ENCODE measurements at regions not wholly inside any gene's neighbourhood (a gene's known extent, or its start where the extent isn't known, plus 50 kb on each side); places are given as distances from the start of the nearest gene placed in this dataset.
"Not testable (repeated sequence)": the region's sequence is repeated elsewhere in the genome, so short reads cannot be mapped to it uniquely, and the experiment has no call there.

DNA sequence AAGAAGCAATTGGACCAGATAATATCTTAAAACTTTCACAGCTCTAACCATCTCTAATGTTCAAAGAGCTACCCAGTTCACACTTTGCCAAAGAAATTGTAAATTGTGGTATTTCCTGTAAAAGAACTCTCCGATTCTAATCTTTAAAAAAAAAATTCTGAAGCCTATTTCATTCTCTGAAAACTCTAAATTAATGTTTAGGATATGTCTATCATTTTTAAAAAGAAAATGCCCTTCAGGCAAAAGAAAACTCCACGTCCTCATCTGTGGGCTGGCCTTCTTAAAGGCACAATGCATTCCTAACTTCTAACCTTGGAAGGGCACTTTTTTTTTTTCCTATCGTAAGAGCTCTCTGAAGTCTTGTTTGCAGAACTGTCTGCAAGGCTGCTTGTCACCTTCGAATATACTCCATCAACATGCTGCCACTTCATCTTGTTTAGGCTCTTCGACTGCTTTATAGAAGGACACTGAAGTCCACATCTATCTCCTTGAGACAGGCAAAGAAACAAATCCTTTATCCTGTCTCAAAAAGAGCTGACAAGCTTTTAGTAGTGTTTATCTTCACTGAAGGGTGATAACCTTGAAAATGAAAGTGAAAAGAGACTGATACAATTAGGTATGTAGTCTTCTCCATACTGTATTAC is 124.3 kb upstream of the SLC39A10 start:
- TF ChIP-seq, protein P1, sequence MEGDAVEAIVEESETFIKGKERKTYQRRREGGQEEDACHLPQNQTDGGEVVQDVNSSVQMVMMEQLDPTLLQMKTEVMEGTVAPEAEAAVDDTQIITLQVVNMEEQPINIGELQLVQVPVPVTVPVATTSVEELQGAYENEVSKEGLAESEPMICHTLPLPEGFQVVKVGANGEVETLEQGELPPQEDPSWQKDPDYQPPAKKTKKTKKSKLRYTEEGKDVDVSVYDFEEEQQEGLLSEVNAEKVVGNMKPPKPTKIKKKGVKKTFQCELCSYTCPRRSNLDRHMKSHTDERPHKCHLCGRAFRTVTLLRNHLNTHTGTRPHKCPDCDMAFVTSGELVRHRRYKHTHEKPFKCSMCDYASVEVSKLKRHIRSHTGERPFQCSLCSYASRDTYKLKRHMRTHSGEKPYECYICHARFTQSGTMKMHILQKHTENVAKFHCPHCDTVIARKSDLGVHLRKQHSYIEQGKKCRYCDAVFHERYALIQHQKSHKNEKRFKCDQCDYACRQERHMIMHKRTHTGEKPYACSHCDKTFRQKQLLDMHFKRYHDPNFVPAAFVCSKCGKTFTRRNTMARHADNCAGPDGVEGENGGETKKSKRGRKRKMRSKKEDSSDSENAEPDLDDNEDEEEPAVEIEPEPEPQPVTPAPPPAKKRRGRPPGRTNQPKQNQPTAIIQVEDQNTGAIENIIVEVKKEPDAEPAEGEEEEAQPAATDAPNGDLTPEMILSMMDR (IDR thresholded peaks at IDR 0.05; ENCODE audit: unreplicated experiment in 3 of 3) = no peak
- H3K36me3 Mint-ChIP-seq (ENCODE audit: low read depth) = no peaks in the 10 kb centered on the region

DNA sequence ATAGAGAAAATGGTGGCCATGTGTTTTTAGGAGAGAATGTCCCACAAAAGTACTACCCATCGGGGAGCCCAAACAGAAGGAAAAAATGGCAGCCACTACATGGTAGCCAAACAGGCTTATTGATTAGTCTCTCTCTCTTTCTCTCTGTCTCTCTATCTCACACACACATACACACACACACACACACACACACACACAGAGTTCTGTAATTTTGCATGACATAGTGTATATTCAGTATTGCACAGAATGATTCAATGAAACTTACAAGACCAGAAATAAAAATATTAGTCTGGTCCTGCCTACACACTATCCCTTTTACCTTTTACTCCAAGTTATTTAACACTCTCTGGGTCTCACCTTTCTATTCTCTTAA is 124.8 kb upstream of the SLC39A10 start:
- no peak overlapping the region for H3K4me3 Mint-ChIP-seq
- H3K4me1 Mint-ChIP-seq = peaks cover 46% of the 10 kb centered on the region
- TF ChIP-seq, protein P1 (IDR thresholded peaks at IDR 0.05; ENCODE audit: unreplicated experiment in 3 of 3) = no peak
- H3K27ac Mint-ChIP-seq = peak overlapping the region in 2 of 3 experiments; percentile 43 to 73
- H3K36me3 Mint-ChIP-seq (ENCODE audit: low read depth) = no peaks in the 10 kb centered on the region
- no peaks in the 10 kb centered on the region for H3K27me3 Mint-ChIP-seq (ENCODE audit: low read depth)
- H3K9me3 Mint-ChIP-seq = peaks cover 7% of the 10 kb centered on the region

More for the DNA sequence above, 124.3 kb upstream of the SLC39A10 start:
- peaks cover 46% of the 10 kb centered on the region for H3K4me1 Mint-ChIP-seq
- peaks cover 7% of the 10 kb centered on the region for H3K9me3 Mint-ChIP-seq
- H3K4me3 Mint-ChIP-seq = no peak overlapping the region
- no peaks in the 10 kb centered on the region for H3K27me3 Mint-ChIP-seq (ENCODE audit: low read depth)
- peak overlapping the region in 2 of 3 experiments; percentile 43 to 73 for H3K27ac Mint-ChIP-seq

DNA sequence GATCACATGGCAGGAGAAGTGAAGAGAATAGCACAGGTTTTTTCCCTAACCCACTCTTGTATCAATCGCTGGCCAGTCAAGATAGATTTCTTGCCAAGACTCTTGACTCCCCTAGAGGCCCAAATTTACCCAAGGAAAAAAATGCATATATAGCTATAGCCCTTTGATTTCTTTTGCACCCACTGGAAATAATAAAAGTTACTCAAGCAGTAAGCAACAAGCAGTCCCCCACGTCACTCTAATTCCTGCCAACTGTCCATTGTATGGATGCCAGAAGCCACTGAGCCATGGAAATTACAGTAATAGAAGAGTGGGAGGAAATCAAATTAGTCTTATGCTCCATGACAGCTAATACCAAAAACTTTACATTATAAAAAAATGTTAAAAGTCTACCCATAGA is 125.3 kb upstream of the SLC39A10 start:
- Mint-ChIP-seq H3K27ac (peak overlapping the region in 2 of 3 experiments; percentile 43 to 73), H3K9me3 (peaks cover 7% of the 10 kb centered on the region), H3K4me3 (no peak overlapping the region)

DNA sequence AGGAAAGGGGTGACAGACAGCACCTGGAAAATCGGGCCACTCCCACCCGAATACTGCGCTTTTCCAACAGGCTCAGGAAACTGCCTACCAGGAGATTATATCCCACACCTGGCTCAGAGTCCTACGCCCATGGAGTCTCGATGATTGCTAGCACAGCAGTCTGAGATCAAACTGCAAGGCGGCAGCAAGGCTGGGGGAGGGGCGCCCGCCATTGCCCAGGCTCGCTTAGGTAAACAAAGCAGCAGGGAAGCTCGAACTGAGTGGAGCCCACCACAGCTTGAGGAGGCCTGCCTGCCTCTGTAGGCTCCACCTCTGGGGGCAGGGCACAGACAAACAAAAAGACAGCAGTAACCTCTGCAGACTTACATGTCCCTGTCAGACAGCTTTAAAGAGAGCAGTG is 133.8 kb upstream of the SLC39A10 start:
- not testable (repeated sequence) for H3K27me3 Mint-ChIP-seq (ENCODE audit: low read depth); H3K36me3 Mint-ChIP-seq (ENCODE audit: low read depth); H3K27ac Mint-ChIP-seq

More for the DNA sequence above, 125.3 kb upstream of the SLC39A10 start:
- TF ChIP-seq, protein P1 (IDR thresholded peaks at IDR 0.05; ENCODE audit: unreplicated experiment in 3 of 3) = no peak
- Mint-ChIP-seq H3K4me1 (peaks cover 42% of the 10 kb centered on the region), H3K36me3 (ENCODE audit: low read depth) (no peaks in the 10 kb centered on the region), H3K27me3 (ENCODE audit: low read depth) (no peaks in the 10 kb centered on the region)

DNA sequence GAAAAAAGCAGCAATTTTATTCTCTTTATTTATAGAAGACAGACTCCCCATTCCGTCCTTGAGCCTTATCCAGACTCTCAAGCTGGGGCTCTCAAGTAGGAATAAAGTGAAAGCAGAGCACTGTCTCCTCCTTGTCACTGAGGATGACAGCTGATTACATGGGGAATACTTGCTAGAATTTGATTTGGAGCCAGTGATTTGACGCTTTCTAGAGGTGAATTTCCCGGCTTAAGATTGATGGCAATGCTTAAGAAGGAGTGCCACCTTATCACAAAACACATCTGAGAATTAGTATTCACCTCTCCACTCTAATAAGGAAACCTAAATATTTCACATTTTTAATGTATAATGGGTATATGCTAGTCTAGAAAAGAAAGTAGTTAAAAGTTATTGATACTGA is 135.4 kb upstream of the SLC39A10 start:
- no peaks in the 10 kb centered on the region for H3K36me3 Mint-ChIP-seq (ENCODE audit: low read depth)
- no peaks in the 10 kb centered on the region for H3K27me3 Mint-ChIP-seq (ENCODE audit: low read depth)
- TF ChIP-seq, protein P1 (IDR thresholded peaks at IDR 0.05; ENCODE audit: unreplicated experiment in 3 of 3) = no peak
- H3K9me3 Mint-ChIP-seq = peaks cover 2% of the 10 kb centered on the region
- H3K4me3 Mint-ChIP-seq = no peak overlapping the region
- H3K27ac Mint-ChIP-seq = no peak overlapping the region
- no peaks in the 10 kb centered on the region for H3K4me1 Mint-ChIP-seq

More for the DNA sequence above, 133.8 kb upstream of the SLC39A10 start:
- not testable (repeated sequence) for H3K9me3 Mint-ChIP-seq, H3K4me3 Mint-ChIP-seq, H3K4me1 Mint-ChIP-seq

DNA sequence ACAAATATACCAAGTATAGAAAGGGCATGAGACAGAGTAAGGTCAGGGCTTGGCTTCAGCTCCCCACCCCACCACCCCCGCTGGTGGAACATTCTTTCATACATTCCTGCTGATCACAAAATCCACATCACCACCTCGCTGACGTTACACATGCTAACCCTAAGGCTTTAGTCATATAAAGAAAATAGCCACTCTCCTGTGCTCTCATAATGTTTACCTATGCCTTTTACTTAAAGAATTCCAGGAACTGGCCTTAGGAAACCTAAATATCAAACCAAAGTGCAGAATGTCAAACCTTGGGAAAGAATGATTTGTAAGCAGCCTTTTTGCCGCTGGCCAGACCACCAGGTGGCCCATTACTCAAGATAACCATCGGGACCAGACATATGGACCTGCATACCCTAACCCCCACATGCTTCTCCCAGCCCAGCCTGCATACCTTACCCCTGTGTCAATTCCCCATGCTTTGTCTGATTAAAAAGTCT is 136.3 kb upstream of the SLC39A10 start:
- H3K27me3 Mint-ChIP-seq (ENCODE audit: low read depth) = no peaks in the 10 kb centered on the region
- H3K27ac Mint-ChIP-seq = no peak overlapping the region
- no peak overlapping the region for H3K4me3 Mint-ChIP-seq
- no peaks in the 10 kb centered on the region for H3K36me3 Mint-ChIP-seq (ENCODE audit: low read depth)
- TF ChIP-seq, protein P1 (IDR thresholded peaks at IDR 0.05; ENCODE audit: unreplicated experiment in 3 of 3) = no peak
- H3K4me1 Mint-ChIP-seq = no peaks in the 10 kb centered on the region
- H3K9me3 Mint-ChIP-seq = peaks cover 2% of the 10 kb centered on the region
